HepG2 (cell line): ENCODE measurements at regions not wholly inside any gene's neighbourhood (a gene's known extent, or its start where the extent isn't known, plus 50 kb on each side); places are given as distances from the start of the nearest gene placed in this dataset.

ENCODE experiments used
- MAFG ChIP-seq: sonication (generic); formaldehyde crosslinking; IDR thresholded peaks from 2 replicates; pipeline ENCODE4 v1.5.1; 2020; ENCODE audit warnings: mild to moderate bottlenecking, missing genetic modification reagents
- RBM39 ChIP-seq: fragments of 200-400 bp; formaldehyde crosslinking; IDR thresholded peaks from one replicate; pipeline ENCODE4 v1.6.1; 2018; ENCODE audit warnings: antibody characterized with exemption, mild to moderate bottlenecking, low read depth, low read length; ENCODE audit not compliant: poor library complexity, severe bottlenecking
- TF ChIP-seq, protein P1 (sequence below): sonication (generic); formaldehyde crosslinking; IDR thresholded peaks from one replicate; pipeline ENCODE4 v1.5.1; 2020; ENCODE audit warnings: mild to moderate bottlenecking, missing genetic modification reagents; ENCODE audit errors: not compliant biosample characterization

DNA sequence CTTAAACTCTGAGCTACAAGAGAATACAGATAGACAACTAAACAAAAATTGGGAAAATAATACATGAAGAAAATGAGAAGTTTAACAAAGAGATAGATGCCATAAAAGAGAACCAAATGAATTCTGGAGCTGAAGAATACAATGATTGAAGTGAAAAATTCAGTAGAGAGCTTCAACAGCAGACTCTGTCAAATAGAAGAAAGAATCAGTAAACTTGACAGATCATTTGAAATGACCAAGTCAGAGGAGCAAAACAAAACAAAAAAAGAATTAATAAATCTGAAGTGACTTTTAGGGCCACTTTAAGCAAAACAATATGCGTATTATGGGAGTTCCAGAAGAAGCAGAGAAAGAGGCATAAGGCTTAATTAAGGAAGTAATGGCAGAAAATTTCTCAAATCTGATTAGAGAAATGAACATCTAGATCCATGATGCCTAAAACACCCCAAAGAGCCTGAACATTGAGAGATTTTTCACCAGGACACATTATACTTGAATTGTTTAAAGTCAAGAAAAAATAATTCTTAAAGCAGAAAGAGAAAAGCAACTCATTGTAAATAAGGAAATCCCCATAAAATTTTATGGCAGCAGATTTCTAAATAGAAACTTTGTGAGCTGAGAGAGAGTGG, 61.0 kb upstream of the RNU6-8 start:
- TF ChIP-seq, protein P1, sequence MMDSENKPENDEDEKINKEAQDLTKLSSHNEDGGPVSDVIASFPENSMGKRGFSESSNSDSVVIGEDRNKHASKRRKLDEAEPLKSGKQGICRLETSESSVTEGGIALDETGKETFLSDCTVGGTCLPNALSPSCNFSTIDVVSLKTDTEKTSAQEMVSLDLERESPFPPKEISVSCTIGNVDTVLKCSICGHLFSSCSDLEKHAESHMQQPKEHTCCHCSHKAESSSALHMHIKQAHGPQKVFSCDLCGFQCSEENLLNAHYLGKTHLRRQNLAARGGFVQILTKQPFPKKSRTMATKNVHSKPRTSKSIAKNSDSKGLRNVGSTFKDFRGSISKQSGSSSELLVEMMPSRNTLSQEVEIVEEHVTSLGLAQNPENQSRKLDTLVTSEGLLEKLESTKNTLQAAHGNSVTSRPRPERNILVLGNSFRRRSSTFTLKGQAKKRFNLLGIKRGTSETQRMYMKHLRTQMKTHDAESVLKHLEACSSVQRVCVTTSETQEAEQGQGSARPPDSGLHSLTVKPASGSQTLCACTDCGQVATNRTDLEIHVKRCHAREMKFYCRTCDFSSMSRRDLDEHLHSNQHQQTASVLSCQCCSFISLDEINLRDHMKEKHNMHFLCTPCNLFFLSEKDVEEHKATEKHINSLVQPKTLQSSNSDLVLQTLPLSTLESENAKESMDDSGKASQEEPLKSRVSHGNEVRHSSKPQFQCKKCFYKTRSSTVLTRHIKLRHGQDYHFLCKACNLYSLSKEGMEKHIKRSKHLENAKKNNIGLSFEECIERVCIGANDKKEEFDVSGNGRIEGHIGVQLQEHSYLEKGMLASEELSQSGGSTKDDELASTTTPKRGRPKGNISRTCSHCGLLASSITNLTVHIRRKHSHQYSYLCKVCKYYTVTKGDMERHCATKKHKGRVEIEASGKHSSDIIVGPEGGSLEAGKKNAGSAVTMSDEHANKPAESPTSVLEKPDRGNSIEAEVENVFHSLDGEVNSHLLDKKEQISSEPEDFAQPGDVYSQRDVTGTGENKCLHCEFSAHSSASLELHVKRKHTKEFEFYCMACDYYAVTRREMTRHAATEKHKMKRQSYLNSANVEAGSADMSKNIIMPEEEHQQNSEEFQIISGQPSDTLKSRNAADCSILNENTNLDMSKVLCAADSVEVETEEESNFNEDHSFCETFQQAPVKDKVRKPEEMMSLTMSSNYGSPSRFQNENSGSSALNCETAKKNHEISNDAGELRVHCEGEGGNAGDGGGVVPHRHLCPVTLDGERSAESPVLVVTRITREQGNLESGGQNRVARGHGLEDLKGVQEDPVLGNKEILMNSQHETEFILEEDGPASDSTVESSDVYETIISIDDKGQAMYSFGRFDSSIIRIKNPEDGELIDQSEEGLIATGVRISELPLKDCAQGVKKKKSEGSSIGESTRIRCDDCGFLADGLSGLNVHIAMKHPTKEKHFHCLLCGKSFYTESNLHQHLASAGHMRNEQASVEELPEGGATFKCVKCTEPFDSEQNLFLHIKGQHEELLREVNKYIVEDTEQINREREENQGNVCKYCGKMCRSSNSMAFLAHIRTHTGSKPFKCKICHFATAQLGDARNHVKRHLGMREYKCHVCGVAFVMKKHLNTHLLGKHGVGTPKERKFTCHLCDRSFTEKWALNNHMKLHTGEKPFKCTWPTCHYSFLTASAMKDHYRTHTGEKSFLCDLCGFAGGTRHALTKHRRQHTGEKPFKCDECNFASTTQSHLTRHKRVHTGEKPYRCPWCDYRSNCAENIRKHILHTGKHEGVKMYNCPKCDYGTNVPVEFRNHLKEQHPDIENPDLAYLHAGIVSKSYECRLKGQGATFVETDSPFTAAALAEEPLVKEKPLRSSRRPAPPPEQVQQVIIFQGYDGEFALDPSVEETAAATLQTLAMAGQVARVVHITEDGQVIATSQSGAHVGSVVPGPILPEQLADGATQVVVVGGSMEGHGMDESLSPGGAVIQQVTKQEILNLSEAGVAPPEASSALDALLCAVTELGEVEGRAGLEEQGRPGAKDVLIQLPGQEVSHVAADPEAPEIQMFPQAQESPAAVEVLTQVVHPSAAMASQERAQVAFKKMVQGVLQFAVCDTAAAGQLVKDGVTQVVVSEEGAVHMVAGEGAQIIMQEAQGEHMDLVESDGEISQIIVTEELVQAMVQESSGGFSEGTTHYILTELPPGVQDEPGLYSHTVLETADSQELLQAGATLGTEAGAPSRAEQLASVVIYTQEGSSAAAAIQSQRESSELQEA: no peak
- TF ChIP-seq MAFG (CRISPR knock-in tag): no peak
- TF ChIP-seq RBM39: no peak
